GM19452 (cell line): ENCODE measurements at regions not wholly inside any gene's neighbourhood (a gene's known extent, or its start where the extent isn't known, plus 50 kb on each side); places are given as distances from the start of the nearest gene placed in this dataset.

Experiments used
- ATAC-seq: cut with Tn5 transposase; IDR thresholded peaks from one replicate; pipeline ENCODE4 v1.9.1; 2021; ENCODE audit not compliant: unreplicated experiment

GRCh38 chr21:35329940-35330660, 281.0 kb upstream of the RUNX1 start:
- no peak for ATAC-seq

GRCh38 chr21:35328856-35329455, 279.9 kb upstream of the RUNX1 start:
- ATAC-seq = no peak

GRCh38 chr21:35326677-35327076, 277.6 kb upstream of the RUNX1 start:
- no peak for ATAC-seq

- no peak for ATAC-seq
These were observed 276.9 kb upstream of the RUNX1 start for GRCh38 chr21:35325953-35326352.

- ATAC-seq = no peak
These were observed 275.5 kb upstream of the RUNX1 start for GRCh38 chr21:35324372-35325220.

- no peak for ATAC-seq
These were observed 274.8 kb upstream of the RUNX1 start for GRCh38 chr21:35323947-35324346.

- no peak for ATAC-seq
These were observed 272.5 kb upstream of the RUNX1 start for GRCh38 chr21:35321322-35322200.

GRCh38 chr21:35319684-35320283, 270.7 kb upstream of the RUNX1 start:
- no peak for ATAC-seq

GRCh38 chr21:35316933-35317332, 267.8 kb upstream of the RUNX1 start:
- ATAC-seq = no peak

- no peak for ATAC-seq
These were observed 267.4 kb upstream of the RUNX1 start for GRCh38 chr21:35316456-35316855.

GRCh38 chr21:35314857-35315582, 265.9 kb upstream of the RUNX1 start:
- no peak for ATAC-seq

- ATAC-seq = no peak
These were observed 262.9 kb upstream of the RUNX1 start for GRCh38 chr21:35311985-35312384.

GRCh38 chr21:35309316-35309715, 260.2 kb upstream of the RUNX1 start:
- no peak for ATAC-seq

GRCh38 chr21:35303085-35303484, 254.0 kb upstream of the RUNX1 start:
- no peak for ATAC-seq

GRCh38 chr21:35298757-35299156, 249.7 kb upstream of the RUNX1 start:
- no peak for ATAC-seq

- no peak for ATAC-seq
These were observed 248.6 kb upstream of the RUNX1 start for GRCh38 chr21:35297665-35298064.

- ATAC-seq = no peak
These were observed 245.3 kb upstream of the RUNX1 start for GRCh38 chr21:35294231-35294898.

GRCh38 chr21:35291973-35292627, 243.0 kb upstream of the RUNX1 start:
- no peak for ATAC-seq

- no peak for ATAC-seq
These were observed 241.9 kb upstream of the RUNX1 start for GRCh38 chr21:35291034-35291433.
